HS-27A (cell line): ENCODE measurements at regions not wholly inside any gene's neighbourhood (a gene's known extent, or its start where the extent isn't known, plus 50 kb on each side); places are given as distances from the start of the nearest gene placed in this dataset.

Source experiments
- DNase-seq: peaks from one replicate; pipeline ENCODE4 v3.0.0-alpha.2; 2012; ENCODE audit warnings: low read depth, missing footprints

DNA sequence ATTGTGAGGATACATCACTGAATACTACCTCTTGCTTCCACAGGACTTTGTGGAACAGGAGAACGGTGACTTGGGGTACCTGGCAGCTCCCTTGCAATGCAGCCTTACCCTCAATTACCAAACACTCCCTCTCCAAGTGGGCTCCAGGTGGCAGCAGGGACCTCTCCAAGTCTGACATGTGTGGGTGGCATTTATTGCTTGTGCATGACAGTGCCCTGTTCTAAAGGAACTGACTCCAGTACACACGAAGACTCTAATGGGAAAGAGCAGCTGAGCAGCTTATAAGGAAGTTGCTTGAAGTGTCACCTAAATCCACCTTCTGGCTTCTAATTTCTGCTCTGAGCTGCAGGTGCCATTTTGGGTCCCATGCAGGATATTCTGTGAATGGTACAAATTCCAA is 174.1 kb upstream of the SLCO3A1 start:
- DNase-seq, result no peak

DNA sequence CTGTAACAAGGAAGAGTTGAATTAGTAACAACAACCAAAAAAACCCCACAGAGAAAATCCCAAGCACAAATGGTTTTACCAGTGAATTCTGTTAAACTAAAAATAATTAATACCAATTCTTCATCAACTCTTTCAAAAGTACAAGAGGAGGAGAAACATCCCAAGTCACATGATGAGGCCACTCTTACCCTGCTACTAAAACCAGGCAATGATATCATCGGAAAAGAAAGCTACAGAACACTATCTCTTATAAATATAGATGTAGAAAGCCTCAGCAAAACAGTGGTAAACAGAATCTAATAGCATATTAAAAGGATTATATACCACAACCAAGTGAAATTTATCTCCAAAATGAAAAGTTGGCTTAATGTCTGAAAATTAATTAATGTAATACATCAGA is 168.1 kb upstream of the SLCO3A1 start:
- DNase-seq, result no peak

DNA sequence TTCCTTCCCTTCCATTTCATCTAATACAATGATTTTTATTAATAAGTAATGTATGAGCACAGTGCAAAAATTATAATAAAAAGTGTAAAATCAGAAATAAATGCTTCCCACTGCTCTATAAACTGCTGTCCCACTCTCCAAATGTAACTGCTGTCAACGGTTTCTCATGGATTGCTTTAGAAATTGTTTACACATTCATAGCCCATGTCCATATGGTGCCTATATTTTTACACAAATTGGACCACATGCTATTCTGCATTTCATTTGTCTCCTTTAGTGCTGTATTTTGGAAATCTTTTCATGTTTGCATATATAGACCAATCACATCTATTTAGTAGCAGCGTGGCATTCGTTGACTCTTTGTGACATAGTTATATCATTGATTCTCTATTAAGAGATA is 164.7 kb upstream of the SLCO3A1 start:
- no peak for DNase-seq

DNA sequence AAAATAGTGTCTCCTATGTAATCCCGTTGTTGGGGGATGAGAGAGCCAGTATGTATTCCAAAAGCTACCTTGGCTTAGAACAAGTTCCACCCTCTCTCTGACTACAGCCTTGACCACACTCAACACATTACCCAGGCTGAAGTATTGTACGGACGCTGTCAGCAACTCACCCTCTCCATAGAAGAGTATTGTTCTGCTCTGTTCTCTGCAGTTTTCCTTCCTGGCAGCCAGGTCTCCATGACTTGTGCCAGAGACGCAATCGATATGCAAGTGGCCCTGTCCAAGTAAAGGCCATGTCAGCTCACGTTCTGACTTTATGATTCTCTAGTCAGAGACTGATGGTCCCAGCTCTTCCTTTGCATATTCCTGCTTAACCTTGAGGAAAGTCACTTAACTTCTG is 164.1 kb upstream of the SLCO3A1 start:
- DNase-seq, result no peak

DNA sequence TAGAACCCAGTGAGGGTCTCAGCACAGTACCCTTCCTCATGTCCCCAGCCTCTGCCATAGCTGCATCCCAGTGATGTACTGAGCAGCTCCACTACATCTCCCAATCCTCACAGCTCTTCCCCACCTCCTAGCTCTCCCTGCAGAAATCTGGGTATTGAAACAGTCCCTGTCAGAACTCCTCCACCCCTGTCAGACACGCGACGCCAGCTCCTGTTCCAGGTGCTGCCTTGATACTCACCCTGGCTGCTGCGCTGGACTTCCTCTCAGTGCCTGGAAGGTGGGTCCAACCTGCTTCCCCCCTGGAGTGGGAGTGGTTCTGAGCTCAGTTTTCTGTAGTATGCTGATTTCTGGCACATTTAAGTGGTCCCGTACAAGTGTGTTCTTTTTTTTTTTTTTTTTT is 160.9 kb upstream of the SLCO3A1 start:
- no peak for DNase-seq

DNA sequence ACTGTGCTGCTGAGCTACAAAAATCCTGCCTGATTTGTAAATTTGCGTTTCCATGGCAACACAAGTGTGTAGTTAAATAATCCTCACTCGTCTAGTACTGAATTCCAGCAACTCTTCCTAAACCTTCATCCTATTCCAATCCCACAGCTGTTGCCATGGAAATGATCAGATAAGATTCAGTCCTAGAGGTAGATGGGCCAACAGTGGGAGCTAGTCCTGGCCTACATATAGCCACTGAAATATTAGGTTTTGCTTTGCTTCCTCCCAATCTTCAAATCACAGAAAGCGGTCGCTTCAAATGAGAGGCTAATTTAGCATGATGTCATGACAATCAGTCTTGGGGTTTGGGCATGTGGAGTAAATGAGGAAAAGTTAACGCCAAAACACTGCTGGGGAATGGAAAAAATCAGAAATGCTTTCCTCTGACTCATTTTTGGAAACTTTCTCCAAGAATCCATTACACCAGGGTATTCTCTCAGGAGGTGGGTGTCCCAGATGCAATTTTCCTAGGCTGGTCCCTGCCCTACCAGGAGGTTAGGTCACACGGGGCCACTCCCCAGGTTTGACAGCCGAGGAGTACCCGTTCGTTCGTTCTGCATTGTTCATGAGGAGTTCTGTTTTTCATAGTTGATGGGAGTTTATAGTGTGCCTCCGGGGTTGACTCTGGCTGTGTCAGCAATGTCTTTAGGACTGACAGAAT is 159.2 kb upstream of the SLCO3A1 start:
- no peak for DNase-seq

DNA sequence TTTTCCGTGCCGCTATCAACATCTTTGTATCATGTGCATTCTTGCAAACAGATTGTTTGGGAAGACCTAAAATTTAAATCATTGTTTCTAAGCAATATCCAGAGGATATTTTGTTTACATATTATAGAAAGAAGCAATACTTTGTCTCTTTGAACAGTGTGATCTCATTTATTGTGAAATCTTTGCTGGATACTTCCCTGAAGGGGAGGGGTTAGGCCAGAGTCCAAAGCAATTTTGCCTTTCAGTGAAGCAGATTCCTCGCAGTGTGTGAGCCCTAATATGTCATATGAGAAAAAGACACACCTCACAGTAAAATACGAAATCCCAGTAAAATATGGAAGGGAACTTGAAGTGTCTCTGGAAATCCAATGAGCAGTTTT is 158.7 kb upstream of the SLCO3A1 start:
- DNase-seq, result no peak

DNA sequence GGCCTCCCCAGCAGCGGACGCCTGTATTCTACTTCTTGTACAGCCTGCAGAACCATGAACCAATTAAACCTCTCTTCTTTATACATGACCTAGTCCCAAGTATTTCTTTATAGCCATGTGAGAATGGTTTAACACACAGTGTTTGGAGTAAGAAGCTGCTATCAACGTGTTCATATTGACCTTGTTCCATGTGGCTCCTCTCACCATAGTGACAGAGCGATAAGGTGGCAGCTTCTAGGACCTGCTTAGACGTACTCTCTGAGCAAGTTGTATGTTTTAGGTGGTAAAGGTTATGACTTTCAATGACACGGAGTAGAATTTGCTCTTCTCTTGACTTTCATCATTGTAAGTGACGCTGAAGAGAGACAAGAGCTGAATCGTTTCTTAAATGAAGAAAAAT is 157.7 kb upstream of the SLCO3A1 start:
- DNase-seq, result no peak

DNA sequence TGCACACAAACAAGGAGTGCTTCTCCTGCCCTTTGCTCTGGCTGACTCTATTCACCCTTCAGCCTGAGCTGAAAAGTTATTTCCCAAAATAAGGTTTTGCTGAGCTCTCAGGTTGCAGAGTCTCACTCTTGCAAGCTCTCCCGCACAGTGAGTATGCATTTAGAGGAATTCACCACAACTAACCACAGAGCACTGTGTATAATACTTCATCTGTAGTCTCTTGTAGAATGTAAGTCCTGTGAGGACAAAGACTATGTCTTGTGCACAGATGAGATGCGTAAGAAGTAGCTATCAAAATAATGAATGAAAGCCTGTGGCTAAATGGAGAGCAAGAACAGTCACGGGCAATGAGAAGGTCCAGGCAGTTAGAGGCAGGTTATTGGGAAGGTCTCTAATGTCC is 156.5 kb upstream of the SLCO3A1 start:
- DNase-seq, result no peak

DNA sequence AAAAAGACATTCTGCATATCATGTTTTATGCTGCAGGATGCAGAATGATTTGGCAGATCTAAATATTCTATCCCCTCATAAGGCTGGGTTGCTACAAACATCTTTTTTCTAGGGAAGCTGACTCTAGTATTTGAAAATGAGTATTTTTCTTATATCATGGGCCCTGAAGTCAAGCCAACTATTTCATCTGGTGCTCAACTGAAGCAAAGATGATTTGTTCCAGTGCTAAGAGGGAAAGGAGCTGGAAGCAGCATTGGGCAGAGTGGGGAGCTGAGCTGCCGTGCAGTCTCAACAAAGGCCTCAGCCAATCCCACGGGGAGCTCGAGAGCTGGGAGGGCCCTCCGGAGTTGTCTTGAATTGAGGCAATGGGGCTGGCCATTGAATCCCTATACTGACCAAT is 155.3 kb upstream of the SLCO3A1 start:
- no peak for DNase-seq

DNA sequence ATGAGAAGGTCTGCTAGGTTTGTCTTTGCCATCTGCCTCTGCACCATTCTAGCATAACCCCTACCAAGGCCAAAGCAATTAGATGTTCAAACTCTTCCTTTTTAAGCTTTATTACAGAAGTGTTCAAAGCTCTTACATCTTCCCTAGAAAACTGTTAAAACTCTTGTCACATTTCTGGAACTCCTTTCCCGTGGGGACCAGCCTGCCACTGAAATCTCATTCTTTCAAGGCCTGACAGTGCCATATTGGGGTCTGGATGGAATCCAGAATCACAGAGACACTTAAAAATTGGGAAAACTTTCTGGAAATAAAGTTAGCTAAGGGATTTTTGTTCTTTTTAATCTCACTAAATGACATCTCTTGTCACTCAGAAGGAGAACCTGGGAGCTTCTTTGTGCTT is 153.8 kb upstream of the SLCO3A1 start:
- DNase-seq, result no peak

DNA sequence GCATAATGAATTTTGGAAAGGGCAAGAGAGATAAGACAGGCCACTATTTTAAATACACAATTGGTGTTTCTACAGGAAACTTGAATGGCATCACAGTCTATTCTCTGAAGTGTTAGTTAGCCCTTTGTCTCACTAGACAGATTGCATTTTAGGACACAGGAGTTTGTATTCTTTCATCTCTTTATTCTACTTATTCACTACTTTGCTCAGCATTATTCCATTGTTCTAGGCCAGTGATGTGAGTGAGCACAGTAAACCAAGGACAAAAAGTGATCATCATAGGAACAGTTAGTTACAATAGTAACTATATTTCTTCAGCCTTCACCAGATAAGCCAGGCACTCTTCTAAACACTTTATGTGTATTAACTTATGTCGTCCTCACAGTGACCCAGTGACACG is 150.2 kb upstream of the SLCO3A1 start:
- DNase-seq, result no peak

DNA sequence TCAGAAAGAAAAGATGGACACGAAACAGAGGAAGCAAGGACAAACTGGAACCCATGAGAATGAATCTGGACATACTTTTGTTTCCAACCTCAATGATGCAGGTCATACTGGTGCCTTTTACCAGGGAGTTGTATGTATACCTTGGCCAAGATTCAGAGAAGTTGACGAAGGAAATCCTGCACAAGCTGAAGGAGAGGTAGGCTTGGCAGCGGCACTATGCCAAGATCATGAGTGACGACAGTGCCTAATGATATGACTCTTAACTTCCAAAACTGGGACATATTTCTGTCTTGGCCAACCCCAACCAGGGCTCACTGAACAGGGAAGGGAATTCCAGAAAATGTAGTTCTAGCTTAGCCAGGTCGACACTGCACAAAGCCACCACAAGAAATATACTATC is 149.2 kb upstream of the SLCO3A1 start:
- DNase-seq, result no peak

DNA sequence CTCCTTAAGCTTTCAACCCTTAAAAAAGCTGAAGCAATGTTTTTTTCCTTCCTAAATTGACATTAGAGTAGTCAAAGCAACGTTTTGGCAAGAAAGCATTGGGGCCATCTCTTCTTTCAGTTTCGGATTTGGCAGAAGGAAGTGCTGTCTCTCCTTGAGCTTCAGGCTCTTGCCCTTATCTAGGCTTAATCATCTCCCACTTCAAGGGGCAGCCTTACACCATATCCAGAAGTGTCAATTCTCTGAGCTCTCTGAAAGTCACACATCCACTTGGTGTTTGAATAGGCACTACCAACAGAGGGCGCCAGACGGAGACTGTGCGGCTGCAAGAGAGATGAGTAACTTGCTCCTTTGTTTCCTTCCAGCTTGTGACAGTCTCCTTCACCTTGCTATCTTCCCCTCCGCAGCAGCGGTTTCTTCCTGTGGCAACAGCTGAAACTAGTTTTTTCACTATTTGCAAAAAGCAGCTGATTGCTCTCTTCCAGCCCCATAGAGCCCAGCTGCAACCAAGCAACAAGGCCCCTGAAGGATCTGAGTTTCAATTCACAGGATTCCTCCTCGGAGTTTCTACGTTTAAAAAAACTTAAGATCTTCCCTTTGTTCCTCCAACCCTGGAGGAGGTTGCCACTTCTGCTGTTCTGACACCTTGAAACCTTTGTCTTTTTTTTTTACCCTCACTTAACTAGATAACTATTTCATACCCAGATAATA is 147.0 kb upstream of the SLCO3A1 start:
- peak; percentile 3 for DNase-seq

DNA sequence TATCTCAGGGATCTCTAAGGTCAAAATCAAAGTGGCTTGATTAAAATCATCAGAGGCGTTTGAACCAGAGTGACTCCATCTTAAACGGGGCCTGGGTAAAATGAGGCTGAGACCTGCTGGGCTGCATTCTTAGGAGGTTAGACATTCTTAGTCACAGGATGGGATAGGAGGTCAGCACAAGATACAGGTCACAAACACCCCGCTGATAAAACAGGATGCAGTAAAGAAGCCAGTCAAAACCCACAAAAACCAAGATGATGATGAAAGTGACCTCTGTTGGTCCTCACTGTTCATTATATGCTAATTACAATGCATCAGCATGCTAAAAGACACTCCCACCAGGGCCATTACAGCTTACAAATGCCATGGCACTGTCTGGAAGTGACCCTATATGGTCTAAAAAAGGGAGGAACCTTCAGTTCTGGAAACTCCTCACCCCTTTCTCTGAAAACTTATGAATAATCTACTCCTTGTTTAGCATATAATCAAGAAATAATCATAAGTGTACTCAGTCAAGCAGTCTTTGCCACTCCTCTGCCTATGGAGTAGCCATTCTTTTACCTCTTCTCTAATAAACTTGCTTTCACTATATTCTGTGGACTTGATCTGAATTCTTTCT is 143.3 kb upstream of the SLCO3A1 start:
- DNase-seq, result no peak

DNA sequence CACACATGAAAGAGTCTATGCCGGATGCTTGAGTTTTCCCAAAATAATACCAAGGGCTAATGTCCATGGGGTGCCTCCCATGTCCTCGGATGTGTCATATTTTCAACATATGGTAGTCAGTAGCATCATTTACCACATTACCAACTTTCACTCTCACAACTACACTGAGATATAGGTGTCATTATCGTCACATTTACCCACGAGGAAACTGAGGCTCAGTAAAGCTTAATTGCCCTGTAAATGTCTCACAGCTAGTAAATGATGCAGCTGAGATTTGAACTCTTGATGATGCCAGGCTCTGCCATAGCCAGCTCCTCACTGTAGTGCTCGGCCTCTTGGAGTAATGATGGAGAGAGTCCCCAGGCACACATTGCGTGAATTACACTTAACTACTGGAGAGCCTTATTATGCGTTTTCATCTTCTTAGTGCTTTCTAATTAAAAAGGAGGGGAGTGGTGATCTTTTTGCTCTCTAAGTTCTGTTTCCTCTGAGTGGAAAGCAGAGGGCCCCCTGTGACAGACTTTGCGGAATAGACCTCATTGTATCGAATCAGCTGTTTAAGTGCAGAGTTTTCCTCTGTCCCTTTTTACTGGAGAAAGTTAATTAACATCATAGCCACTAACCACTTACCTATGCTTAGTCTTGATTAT is 142.0 kb upstream of the SLCO3A1 start:
- no peak for DNase-seq

DNA sequence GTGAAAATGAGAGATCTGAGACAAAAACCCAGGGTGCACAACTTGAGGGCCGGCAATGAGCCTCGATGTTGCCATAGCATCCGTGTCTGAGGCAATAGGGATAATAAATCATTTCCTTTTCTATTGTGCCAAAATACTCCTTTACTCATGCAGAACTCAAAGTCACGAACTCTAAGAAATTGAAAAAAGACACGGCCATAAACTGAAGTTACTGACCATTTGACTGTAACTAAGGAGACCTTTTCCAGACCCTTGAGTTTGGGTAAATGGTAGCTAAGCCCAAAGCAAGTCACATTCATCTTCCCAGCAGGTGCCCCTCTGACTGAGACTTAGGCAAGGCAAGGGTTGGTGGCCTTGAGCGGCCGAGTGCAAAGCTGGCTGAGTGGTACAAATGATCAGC is 141.2 kb upstream of the SLCO3A1 start:
- no peak for DNase-seq

DNA sequence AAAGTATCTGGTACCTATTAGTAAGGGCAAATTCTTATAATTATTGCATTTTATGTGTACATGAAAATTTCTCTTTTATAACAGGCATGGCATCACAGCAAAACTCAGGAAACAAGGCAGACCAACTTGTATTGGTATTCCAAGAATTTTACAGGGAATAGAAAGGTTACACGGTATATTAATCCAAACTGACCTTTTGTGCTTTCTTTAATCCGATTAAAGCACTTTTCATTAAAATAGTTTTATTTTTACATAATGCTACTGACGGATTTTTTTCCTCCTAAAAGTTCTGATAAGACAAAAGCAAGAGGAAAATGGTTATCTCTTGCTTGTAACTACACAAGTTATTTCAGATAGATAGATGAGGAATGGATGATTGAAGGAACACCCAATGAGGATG is 137.0 kb upstream of the SLCO3A1 start:
- no peak for DNase-seq

DNA sequence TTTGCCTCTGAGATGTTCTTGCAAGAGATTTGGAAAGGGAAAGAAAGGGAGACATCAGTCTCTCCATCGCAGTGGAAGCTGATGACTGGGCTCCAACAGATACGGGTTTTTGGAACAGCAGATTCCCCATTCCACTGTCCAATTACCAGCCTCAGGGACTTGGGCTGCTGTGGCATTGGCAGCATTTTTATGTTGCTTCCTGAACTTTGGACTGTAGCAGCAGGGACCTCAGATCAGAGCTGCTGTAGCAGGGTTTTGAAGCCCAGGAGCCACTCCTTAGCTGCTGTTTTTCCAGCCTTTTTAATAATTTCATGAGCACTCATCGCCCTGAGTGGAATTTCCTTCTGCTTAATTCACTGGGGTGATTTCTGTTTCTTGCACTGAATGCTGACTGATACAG is 135.7 kb upstream of the SLCO3A1 start:
- DNase-seq, result no peak

DNA sequence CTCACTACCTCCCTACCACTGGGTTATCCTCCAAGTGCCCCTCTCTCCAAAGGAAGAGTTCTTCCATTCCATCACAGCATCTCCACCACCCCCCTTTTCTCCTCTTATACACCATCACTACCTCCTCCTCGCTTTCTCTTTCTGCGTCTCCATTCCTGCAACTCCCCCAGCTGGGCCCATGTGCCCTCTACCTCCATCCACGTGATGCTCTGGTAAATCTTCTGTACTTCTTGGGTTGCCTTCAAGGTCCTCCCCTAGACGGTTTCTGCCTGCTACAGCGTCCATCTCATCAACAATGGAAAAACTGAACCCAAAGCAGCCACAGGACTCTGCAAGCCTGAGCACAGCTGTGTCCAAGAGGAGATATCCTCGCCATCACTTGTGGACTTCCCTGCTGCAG is 129.5 kb upstream of the SLCO3A1 start:
- no peak for DNase-seq

DNA sequence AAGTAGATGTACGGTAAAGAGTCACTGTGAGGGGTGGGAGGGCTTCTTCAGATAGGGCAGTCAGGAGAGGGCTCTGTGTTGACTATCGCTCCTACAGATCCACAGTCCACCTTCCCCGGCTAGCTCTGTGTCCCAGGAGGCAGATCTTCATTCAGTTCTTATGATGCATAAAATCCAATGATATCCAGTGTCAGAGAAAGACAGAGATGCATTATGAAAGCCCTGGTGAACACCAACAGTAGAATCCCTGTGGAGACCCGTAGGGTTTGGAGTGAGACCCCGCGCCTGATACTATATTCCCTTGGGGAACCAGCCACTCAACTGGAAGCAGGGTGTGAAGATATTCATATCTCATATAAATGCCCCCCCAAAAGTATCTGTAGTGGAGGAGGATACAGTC is 119.8 kb upstream of the SLCO3A1 start:
- DNase-seq, result no peak

DNA sequence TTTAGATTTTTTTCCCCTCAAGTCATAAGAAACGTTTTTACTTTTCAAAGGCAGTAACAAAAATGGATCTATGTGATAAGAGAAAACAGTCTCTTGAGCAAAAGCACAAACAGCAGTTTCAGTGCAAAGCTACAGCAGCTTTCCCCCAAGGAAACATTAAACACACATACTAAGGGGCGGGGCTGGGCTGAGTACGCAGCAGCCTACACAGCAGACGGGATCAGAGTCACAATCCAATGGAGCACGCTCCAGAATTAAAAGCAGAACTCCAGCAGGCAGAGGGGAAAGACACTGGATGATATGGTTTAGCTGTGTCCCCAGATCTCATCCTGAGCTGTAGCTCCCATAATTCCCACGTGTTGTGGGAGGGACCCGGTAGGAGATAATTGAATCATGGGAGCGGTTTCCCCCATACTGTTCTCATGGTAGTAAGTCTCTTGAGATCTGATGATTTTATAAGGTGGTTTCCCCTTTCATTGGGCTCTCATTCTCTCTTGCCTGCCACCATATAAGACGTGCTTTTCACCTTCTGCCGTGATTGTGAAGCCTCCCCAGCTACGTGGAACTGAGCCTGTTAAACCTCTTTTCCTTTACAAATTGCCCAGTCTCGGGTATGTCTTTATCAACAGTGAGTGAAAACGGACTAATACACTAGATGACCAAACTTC is 116.2 kb upstream of the SLCO3A1 start:
- DNase-seq, result no peak

DNA sequence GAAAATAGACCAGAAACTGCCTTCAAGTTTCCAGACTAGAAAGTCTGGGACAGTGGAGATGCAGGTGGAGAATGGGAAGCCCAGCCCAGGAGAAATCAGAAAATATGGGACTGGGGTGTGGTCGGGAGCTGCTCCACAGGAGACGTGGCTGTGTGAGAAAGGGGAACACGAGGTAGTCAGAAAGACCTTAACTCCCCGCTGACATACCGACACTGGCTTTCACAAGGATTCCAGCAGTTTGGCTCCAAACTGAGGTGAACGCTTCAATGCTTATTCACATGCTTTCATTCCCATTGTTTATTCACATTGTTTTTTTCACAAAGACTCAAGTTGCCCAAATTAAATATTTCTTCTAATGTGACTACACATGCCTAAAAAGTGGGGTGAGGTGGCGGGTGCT is 111.5 kb upstream of the SLCO3A1 start:
- no peak for DNase-seq
